ENCODE measurements at regions not wholly inside any gene's neighbourhood (a gene's known extent, or its start where the extent isn't known, plus 50 kb on each side); places are given as distances from the start of the nearest gene placed in this dataset.

DNA sequence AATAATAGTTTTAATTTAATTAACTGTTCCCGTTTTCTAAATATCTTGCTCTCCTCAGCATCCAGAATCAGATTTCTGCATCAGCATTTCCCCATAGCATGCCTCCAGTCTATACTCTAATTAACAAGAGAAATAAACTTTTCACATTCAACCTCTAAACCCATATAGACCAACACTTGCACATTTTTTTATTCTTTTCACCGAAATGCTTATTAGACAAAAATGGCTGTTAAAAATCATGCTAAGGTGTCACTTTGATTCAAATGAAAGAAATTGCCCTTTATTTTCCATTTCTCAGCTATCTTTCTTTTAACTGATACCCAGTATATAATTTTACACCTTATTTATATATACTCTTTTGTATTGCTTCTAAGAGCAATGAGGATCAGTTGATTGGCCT, 1107.1 kb upstream of the EPHA6 start:
- no peaks in the 10 kb centered on the region for H3K79me1 ChIP-seq (replicated peaks; ENCODE audit: low read length, poor library complexity, severe bottlenecking)
- H2BK15ac ChIP-seq (ENCODE audit: low read depth, poor library complexity, severe bottlenecking), result no peak overlapping the region
- H3K9ac ChIP-seq (ENCODE audit: low read length), result no peak overlapping the region
- WGBS, result 91% methylated on average over 2 of the region's 2 CpGs
- no peak overlapping the region for H3K4ac ChIP-seq (ENCODE audit: low read depth in 1 of 2, low read length in 2 of 2)
- H3K27ac ChIP-seq (ENCODE audit: low read length, poor library complexity, severe bottlenecking), result no peak overlapping the region
- H3K23ac ChIP-seq (ENCODE audit: low read length in 2 of 2), result no peak overlapping the region
- no peak overlapping the region for H2BK5ac ChIP-seq (ENCODE audit: low read depth, low read length, poor library complexity, severe bottlenecking)
- H3K9me3 ChIP-seq (ENCODE audit: control insufficient read depth, low read length), result no peaks in the 10 kb centered on the region
- H4K91ac ChIP-seq (ENCODE audit: low read length), result no peak overlapping the region
- no peaks in the 10 kb centered on the region for H3K27me3 ChIP-seq (ENCODE audit: control insufficient read depth in 1 of 2, insufficient read depth in 1 of 2, low read length in 2 of 2)
- no peak overlapping the region for H2AK5ac ChIP-seq (ENCODE audit: low read length, severe bottlenecking)
- DNase-seq, result no peak
- H3K14ac ChIP-seq (ENCODE audit: low read length in 2 of 2), result no peak overlapping the region
- H3K4me1 ChIP-seq (ENCODE audit: control insufficient read depth, insufficient read depth, low read depth, low read length), result no peaks in the 10 kb centered on the region
- H3K18ac ChIP-seq (ENCODE audit: low read depth in 1 of 2, low read length in 2 of 2), result no peak overlapping the region
- H3K36me3 ChIP-seq (ENCODE audit: control insufficient read depth in 1 of 2, insufficient read depth in 2 of 2, low read depth in 1 of 2, low read length in 2 of 2), result no peaks in the 10 kb centered on the region
- no peak overlapping the region for H2AFZ ChIP-seq (ENCODE audit: low read depth, low read length)
- H2BK120ac ChIP-seq (ENCODE audit: low read depth, low read length), result no peak overlapping the region
- H3K4me2 ChIP-seq (ENCODE audit: low read length, poor library complexity, severe bottlenecking), result no peak overlapping the region
- H4K8ac ChIP-seq (ENCODE audit: low read length), result no peak overlapping the region
- H3K4me3 ChIP-seq (ENCODE audit: insufficient read depth in 1 of 2, low read depth in 1 of 2, low read length in 2 of 2), result no peak overlapping the region
- no peak overlapping the region for H2BK12ac ChIP-seq (ENCODE audit: low read length in 2 of 2)

DNA sequence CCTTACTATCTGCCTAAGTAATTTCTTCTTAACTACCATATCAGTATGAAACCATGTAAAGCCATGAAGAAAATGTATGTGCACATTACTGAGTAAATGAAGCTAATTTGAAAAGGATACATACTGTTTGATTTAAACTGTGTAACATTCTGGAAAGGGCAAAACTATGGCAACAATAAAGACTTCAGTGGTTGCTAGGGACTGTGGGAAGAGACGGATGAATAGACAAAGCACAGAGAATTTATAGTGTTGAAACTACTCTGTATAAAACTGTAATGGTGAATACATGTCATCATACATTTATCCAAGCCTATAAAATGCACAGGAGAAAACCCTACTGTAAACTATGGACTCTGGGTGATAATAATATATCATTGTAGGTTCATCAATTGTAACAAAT, 1103.7 kb upstream of the EPHA6 start:
- Histone ChIP-seq H3K79me1 (replicated peaks; ENCODE audit: low read length, poor library complexity, severe bottlenecking) (no peaks in the 10 kb centered on the region), H3K27ac (ENCODE audit: low read length, poor library complexity, severe bottlenecking) (no peak overlapping the region), H3K18ac (ENCODE audit: low read depth in 1 of 2, low read length in 2 of 2) (no peak overlapping the region), H3K4me1 (ENCODE audit: control insufficient read depth, insufficient read depth, low read depth, low read length) (no peaks in the 10 kb centered on the region), H4K8ac (ENCODE audit: low read length) (no peak overlapping the region), H3K4ac (ENCODE audit: low read depth in 1 of 2, low read length in 2 of 2) (no peak overlapping the region), H3K23ac (ENCODE audit: low read length in 2 of 2) (no peak overlapping the region), H3K14ac (ENCODE audit: low read length in 2 of 2) (no peak overlapping the region), H3K4me2 (ENCODE audit: low read length, poor library complexity, severe bottlenecking) (no peak overlapping the region), H3K4me3 (ENCODE audit: insufficient read depth in 1 of 2, low read depth in 1 of 2, low read length in 2 of 2) (no peak overlapping the region), H2BK120ac (ENCODE audit: low read depth, low read length) (no peak overlapping the region), H2BK15ac (ENCODE audit: low read depth, poor library complexity, severe bottlenecking) (no peak overlapping the region), H2BK12ac (ENCODE audit: low read length in 2 of 2) (no peak overlapping the region), H4K91ac (ENCODE audit: low read length) (no peak overlapping the region), H2AFZ (ENCODE audit: low read depth, low read length) (no peak overlapping the region), H3K9ac (ENCODE audit: low read length) (no peak overlapping the region), H3K9me3 (ENCODE audit: control insufficient read depth, low read length) (no peaks in the 10 kb centered on the region), H2BK5ac (ENCODE audit: low read depth, low read length, poor library complexity, severe bottlenecking) (no peak overlapping the region), H3K36me3 (ENCODE audit: control insufficient read depth in 1 of 2, insufficient read depth in 2 of 2, low read depth in 1 of 2, low read length in 2 of 2) (no peaks in the 10 kb centered on the region), H3K27me3 (ENCODE audit: control insufficient read depth in 1 of 2, insufficient read depth in 1 of 2, low read length in 2 of 2) (no peaks in the 10 kb centered on the region), H2AK5ac (ENCODE audit: low read length, severe bottlenecking) (no peak overlapping the region)
- WGBS, result no CpG with 5 or more reads among the region's 1 CpG
- DNase-seq, result no peak

DNA sequence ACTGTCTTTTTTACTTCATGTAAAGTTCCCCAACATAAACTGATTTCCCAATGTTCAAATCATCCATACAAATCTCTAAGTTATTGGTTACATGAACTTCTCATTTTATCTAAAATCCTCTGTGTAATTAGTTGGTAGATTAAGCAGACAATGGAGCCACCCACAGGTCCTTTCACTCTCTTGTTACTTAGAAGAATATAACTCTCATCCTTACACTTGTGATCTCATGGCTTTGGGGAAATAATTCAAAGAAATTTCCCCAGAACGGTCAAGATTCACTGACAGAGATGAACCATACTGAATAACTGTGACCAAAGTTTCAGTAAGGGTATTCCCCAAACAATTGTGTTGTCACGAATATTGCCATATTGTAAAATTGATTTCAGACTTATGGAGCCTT, 1102.6 kb upstream of the EPHA6 start:
- Histone ChIP-seq H3K4me3 (ENCODE audit: insufficient read depth in 1 of 2, low read depth in 1 of 2, low read length in 2 of 2) (no peak overlapping the region), H2AFZ (ENCODE audit: low read depth, low read length) (no peak overlapping the region), H3K27ac (ENCODE audit: low read length, poor library complexity, severe bottlenecking) (no peak overlapping the region), H3K36me3 (ENCODE audit: control insufficient read depth in 1 of 2, insufficient read depth in 2 of 2, low read depth in 1 of 2, low read length in 2 of 2) (no peaks in the 10 kb centered on the region), H4K91ac (ENCODE audit: low read length) (no peak overlapping the region), H3K14ac (ENCODE audit: low read length in 2 of 2) (no peak overlapping the region), H3K9me3 (ENCODE audit: control insufficient read depth, low read length) (no peaks in the 10 kb centered on the region), H3K4me1 (ENCODE audit: control insufficient read depth, insufficient read depth, low read depth, low read length) (no peaks in the 10 kb centered on the region), H3K27me3 (ENCODE audit: control insufficient read depth in 1 of 2, insufficient read depth in 1 of 2, low read length in 2 of 2) (no peaks in the 10 kb centered on the region), H4K8ac (ENCODE audit: low read length) (no peak overlapping the region), H3K23ac (ENCODE audit: low read length in 2 of 2) (no peak overlapping the region), H2AK5ac (ENCODE audit: low read length, severe bottlenecking) (no peak overlapping the region), H2BK15ac (ENCODE audit: low read depth, poor library complexity, severe bottlenecking) (no peak overlapping the region), H2BK5ac (ENCODE audit: low read depth, low read length, poor library complexity, severe bottlenecking) (no peak overlapping the region), H3K4ac (ENCODE audit: low read depth in 1 of 2, low read length in 2 of 2) (no peak overlapping the region), H2BK120ac (ENCODE audit: low read depth, low read length) (no peak overlapping the region), H3K9ac (ENCODE audit: low read length) (no peak overlapping the region), H2BK12ac (ENCODE audit: low read length in 2 of 2) (no peak overlapping the region), H3K4me2 (ENCODE audit: low read length, poor library complexity, severe bottlenecking) (no peak overlapping the region), H3K18ac (ENCODE audit: low read depth in 1 of 2, low read length in 2 of 2) (no peak overlapping the region), H3K79me1 (replicated peaks; ENCODE audit: low read length, poor library complexity, severe bottlenecking) (no peaks in the 10 kb centered on the region)
- 82% methylated on average over 2 of the region's 2 CpGs for WGBS
- DNase-seq, result no peak

GRCh38 chr3:95715128-95715527, 1099.3 kb upstream of the EPHA6 start:
- Histone ChIP-seq H3K14ac (ENCODE audit: low read length in 2 of 2) (no peak overlapping the region), H2BK12ac (ENCODE audit: low read length in 2 of 2) (no peak overlapping the region), H2AK5ac (ENCODE audit: low read length, severe bottlenecking) (no peak overlapping the region), H3K27ac (ENCODE audit: low read length, poor library complexity, severe bottlenecking) (no peak overlapping the region), H3K4ac (ENCODE audit: low read depth in 1 of 2, low read length in 2 of 2) (no peak overlapping the region), H3K27me3 (ENCODE audit: control insufficient read depth in 1 of 2, insufficient read depth in 1 of 2, low read length in 2 of 2) (no peaks in the 10 kb centered on the region), H4K8ac (ENCODE audit: low read length) (no peak overlapping the region), H3K4me1 (ENCODE audit: control insufficient read depth, insufficient read depth, low read depth, low read length) (no peaks in the 10 kb centered on the region), H3K9ac (ENCODE audit: low read length) (no peak overlapping the region), H3K18ac (ENCODE audit: low read depth in 1 of 2, low read length in 2 of 2) (no peak overlapping the region), H3K36me3 (ENCODE audit: control insufficient read depth in 1 of 2, insufficient read depth in 2 of 2, low read depth in 1 of 2, low read length in 2 of 2) (no peaks in the 10 kb centered on the region), H2BK5ac (ENCODE audit: low read depth, low read length, poor library complexity, severe bottlenecking) (no peak overlapping the region), H3K4me2 (ENCODE audit: low read length, poor library complexity, severe bottlenecking) (no peak overlapping the region), H2BK120ac (ENCODE audit: low read depth, low read length) (no peak overlapping the region), H2AFZ (ENCODE audit: low read depth, low read length) (no peak overlapping the region), H2BK15ac (ENCODE audit: low read depth, poor library complexity, severe bottlenecking) (no peak overlapping the region), H3K9me3 (ENCODE audit: control insufficient read depth, low read length) (no peaks in the 10 kb centered on the region), H3K23ac (ENCODE audit: low read length in 2 of 2) (no peak overlapping the region), H3K4me3 (ENCODE audit: insufficient read depth in 1 of 2, low read depth in 1 of 2, low read length in 2 of 2) (no peak overlapping the region), H4K91ac (ENCODE audit: low read length) (no peak overlapping the region), H3K79me1 (replicated peaks; ENCODE audit: low read length, poor library complexity, severe bottlenecking) (no peaks in the 10 kb centered on the region)
- DNase-seq, result no peak
- WGBS, result 60% methylated on average over 1 of the region's 3 CpGs
